ENCODE measurements at regions not wholly inside any gene's neighbourhood (a gene's known extent, or its start where the extent isn't known, plus 50 kb on each side); places are given as distances from the start of the nearest gene placed in this dataset.
A peak's percentile ranks its signal among the peaks of the same experiment; 100 is the strongest.

GRCh38 chr5:161960314-161960713 lies 107.3 kb upstream of the GABRG2 start:
- no peak for DNase-seq

DNA sequence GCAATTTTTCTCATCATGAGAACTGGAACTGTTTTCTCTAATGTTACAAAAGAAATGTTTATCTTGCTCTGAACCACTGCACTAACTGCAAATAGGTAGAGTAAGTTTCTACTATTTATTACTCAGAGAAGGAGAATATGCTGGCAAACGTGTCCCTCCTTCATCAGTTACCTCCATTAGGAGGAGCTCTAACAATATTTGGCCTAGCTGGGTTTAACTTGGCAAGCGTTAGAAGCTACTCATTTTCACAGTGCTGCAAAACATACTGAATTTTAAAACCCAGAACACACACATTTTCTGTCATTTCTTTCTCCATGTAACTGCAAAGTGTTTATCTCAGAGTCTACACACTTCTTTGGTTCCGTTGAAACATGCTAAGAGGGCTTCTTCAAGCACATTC lies 101.0 kb upstream of the GABRG2 start:
- DNase-seq: peak; percentile 48

GRCh38 chr5:161975350-161975749 lies 92.2 kb upstream of the GABRG2 start:
- DNase-seq: no peak

DNA sequence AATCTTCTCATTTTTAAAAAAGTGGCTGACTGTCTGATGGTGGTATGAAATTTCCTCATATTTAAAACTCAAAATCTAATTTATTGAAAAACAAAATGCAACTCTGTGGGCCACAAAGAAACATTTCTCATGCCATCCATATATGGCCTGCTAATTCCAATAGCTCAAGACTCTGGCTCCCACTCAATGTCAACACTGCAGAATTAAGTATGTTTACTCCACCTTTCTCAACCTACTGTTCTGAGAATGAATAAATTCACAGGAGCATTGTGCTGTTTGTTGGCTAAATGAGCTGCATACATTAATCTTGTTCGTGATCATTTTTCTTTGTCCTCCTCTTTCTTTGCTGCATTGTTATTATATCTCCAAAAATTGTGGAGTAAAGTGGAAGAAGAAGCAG lies 79.5 kb upstream of the GABRG2 start:
- DNase-seq: no peak

Measured in hindlimb muscle (tissue), 1 donor.